GM20431 (cell line): ENCODE measurements at regions not wholly inside any gene's neighbourhood (a gene's known extent, or its start where the extent isn't known, plus 50 kb on each side); places are given as distances from the start of the nearest gene placed in this dataset.
"Not testable (repeated sequence)": the region's sequence is repeated elsewhere in the genome, so short reads cannot be mapped to it uniquely, and the experiment has no call there.

ENCODE experiments used
- in situ Hi-C: fragments of 300-500 bp; cut with MseI, MboI; formaldehyde crosslinking; loops from one replicate; pipeline ENCODE4 v1.15.0; 2020; ENCODE audit warnings: low sequenced_read_pairs; ENCODE audit not compliant: unreplicated experiment

GRCh38 chr13:62171697-62172096, 756.0 kb upstream of the PCDH20 start:
- in situ Hi-C loops, result no loop called here

- in situ Hi-C loops, result no loop called here
These were observed 753.2 kb upstream of the PCDH20 start for GRCh38 chr13:62168891-62169290.

- in situ Hi-C loops, result no loop called here
These were observed 752.1 kb upstream of the PCDH20 start for GRCh38 chr13:62167650-62168172.

- in situ Hi-C loops, result no loop called here
These were observed 747.2 kb upstream of the PCDH20 start for GRCh38 chr13:62162860-62163259.

GRCh38 chr13:62158520-62158919, 742.9 kb upstream of the PCDH20 start:
- in situ Hi-C loops, result no loop called here

GRCh38 chr13:62151724-62152123, 736.1 kb upstream of the PCDH20 start:
- in situ Hi-C loops, result not testable (repeated sequence)

GRCh38 chr13:62142048-62142447, 726.4 kb upstream of the PCDH20 start:
- in situ Hi-C loops, result no loop called here

- in situ Hi-C loops, result no loop called here
These were observed 723.9 kb upstream of the PCDH20 start for GRCh38 chr13:62139597-62139996.

GRCh38 chr13:62137629-62138405, 722.2 kb upstream of the PCDH20 start:
- in situ Hi-C loops, result no loop called here

- in situ Hi-C loops, result no loop called here
These were observed 716.0 kb upstream of the PCDH20 start for GRCh38 chr13:62131604-62132003.

GRCh38 chr13:62130062-62130970, 714.7 kb upstream of the PCDH20 start:
- in situ Hi-C loops, result no loop called here

GRCh38 chr13:62129000-62129551, 713.4 kb upstream of the PCDH20 start:
- in situ Hi-C loops, result no loop called here

- in situ Hi-C loops, result no loop called here
These were observed 710.8 kb upstream of the PCDH20 start for GRCh38 chr13:62126400-62126799.

- in situ Hi-C loops, result no loop called here
These were observed 709.8 kb upstream of the PCDH20 start for GRCh38 chr13:62125451-62125850.

- in situ Hi-C loops, result no loop called here
These were observed 707.8 kb upstream of the PCDH20 start for GRCh38 chr13:62123409-62123808.

- in situ Hi-C loops, result no loop called here
These were observed 706.8 kb upstream of the PCDH20 start for GRCh38 chr13:62122434-62122833.

GRCh38 chr13:62119739-62120700, 704.4 kb upstream of the PCDH20 start:
- in situ Hi-C loops, result no loop called here

- in situ Hi-C loops, result no loop called here
These were observed 700.2 kb upstream of the PCDH20 start for GRCh38 chr13:62115831-62116230.

- in situ Hi-C loops, result no loop called here
These were observed 697.5 kb upstream of the PCDH20 start for GRCh38 chr13:62113179-62113578.

- in situ Hi-C loops, result no loop called here
These were observed 694.4 kb upstream of the PCDH20 start for GRCh38 chr13:62110079-62110478.
